Small intestine (tissue), 7 donors: ENCODE measurements at regions not wholly inside any gene's neighbourhood (a gene's known extent, or its start where the extent isn't known, plus 50 kb on each side); places are given as distances from the start of the nearest gene placed in this dataset.

Source experiments
- DNase-seq, 2 donors: peaks; one replicate each; pipeline versions ENCODE4 v3.0.0 to v3.0.0-alpha.2; 2013
- FAIRE-seq: peaks from 2 replicates; lab custom pipeline; 2012; peaks lifted over from hg19 to GRCh38; lab: Jason Lieb, UNC
- H3K27ac ChIP-seq, 3 donors: one replicate each; pipeline ENCODE4 v1.5.1; 2013; ENCODE audit warnings: low read length in 2 of 3, mild to moderate bottlenecking in 2 of 3, control low read depth in 1 of 3, inconsistent platforms in 1 of 3, low read depth in 1 of 3, moderate library complexity in 1 of 3
- H3K27me3 ChIP-seq, 3 donors: one replicate each; pipeline ENCODE4 v1.6.1; 2013; ENCODE audit warnings: low read length in 3 of 3, inconsistent platforms in 1 of 3; ENCODE audit not compliant: control insufficient read depth in 3 of 3, insufficient read depth in 3 of 3
- H3K36me3 ChIP-seq, 3 donors: one replicate each; pipeline ENCODE4 v1.6.1; 2013; ENCODE audit warnings: low read length in 3 of 3, inconsistent platforms in 1 of 3, low read depth in 1 of 3, mild to moderate bottlenecking in 1 of 3, moderate library complexity in 1 of 3; ENCODE audit not compliant: control insufficient read depth in 3 of 3, insufficient read depth in 2 of 3
- H3K4me1 ChIP-seq, 3 donors: one replicate each; pipeline ENCODE4 v1.6.1; 2013; ENCODE audit warnings: low read length in 2 of 3, inconsistent platforms in 1 of 3, low read depth in 1 of 3, mild to moderate bottlenecking in 1 of 3, moderate library complexity in 1 of 3; ENCODE audit not compliant: control insufficient read depth in 3 of 3, insufficient read depth in 2 of 3
- H3K4me3 ChIP-seq, 3 donors: one replicate each; pipeline ENCODE4 v1.5.1; 2013; ENCODE audit warnings: low read length in 3 of 3, control low read depth in 1 of 3, inconsistent platforms in 1 of 3, low read depth in 1 of 3, mild to moderate bottlenecking in 1 of 3, moderate library complexity in 1 of 3
- H3K9me3 ChIP-seq, 2 donors: one replicate each; pipeline ENCODE4 v1.6.1; 2013; ENCODE audit warnings: low read depth in 1 of 2, low read length in 1 of 2; ENCODE audit not compliant: control insufficient read depth in 2 of 2, insufficient read depth in 1 of 2
- WGBS, 3 donors: extraction: QIAGEN DNeasy Blood & Tissue Kit; methylation state at CpG; one replicate each; pipeline ENCODE4 v1.1.7; 2013; 5-methylcytosine and 5-hydroxymethylcytosine counted together
- donor health status: healthy with polysubstance abuse.
- donor health status: control.
- donor health status: control.
- donor health status: Bipolar disorder and iron deficiency.
- donor health status: healthy.

DNA sequence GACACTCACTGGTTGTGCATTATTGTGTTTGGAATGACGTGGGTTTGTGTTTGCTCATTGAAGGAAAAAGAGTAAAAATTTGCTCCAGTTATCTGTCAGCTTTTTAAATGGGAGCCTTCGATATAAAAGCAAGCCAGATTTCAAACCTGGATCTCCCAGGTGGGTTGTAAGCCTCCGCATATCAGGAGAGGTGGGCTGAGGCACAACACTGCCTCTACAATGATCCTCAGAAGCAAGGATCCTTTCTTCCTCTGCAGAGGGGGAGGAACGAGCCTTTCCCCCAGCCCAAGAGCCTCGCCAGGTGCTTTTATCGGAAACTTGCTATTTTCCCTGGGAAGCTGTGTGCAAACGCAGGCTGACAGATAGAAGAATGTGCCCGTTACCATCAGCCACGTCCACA lies 331.0 kb upstream of the MGMT start:
- FAIRE-seq (no peak), DNase-seq (no peak)
- Histone ChIP-seq H3K9me3 (no peaks in the 10 kb centered on the region), H3K4me1 (no peaks in the 10 kb centered on the region), H3K4me3 (no peak overlapping the region), H3K27ac (no peak overlapping the region), H3K27me3 (peaks cover 0 to 5% (median 0%) of the 10 kb centered on the region in 3 donors), H3K36me3 (no peaks in the 10 kb centered on the region)
- 47 to 80% (median 62%) methylated on average over 9 of the region's 9 CpGs for WGBS, 3 donors

DNA sequence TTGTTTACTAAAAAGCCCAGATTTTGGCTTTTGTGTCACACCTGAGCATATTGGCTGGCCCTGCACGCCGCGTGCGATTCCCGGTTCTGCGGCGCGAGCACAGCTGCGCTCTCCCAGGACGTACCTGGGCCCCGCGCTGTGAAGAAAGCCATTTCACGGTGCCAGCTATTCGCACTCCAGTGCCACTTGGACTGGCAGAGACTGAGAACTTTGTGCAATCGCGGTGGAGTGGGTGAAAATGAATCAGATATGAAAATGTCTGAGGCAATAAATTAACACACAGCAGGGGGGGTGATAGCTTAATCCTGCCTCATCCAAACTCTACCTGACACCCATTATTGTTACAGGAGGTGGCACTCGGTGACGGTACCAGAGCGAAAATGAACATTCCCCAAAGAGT lies 330.1 kb upstream of the MGMT start:
- Histone ChIP-seq H3K4me3 (no peak overlapping the region), H3K27me3 (peaks cover 0 to 5% (median 0%) of the 10 kb centered on the region in 3 donors), H3K9me3 (no peaks in the 10 kb centered on the region), H3K36me3 (no peaks in the 10 kb centered on the region), H3K4me1 (no peaks in the 10 kb centered on the region), H3K27ac (no peak overlapping the region)
- DNase-seq (no peak), FAIRE-seq (no peak)
- 86 to 92% (median 91%) methylated on average over 19 of the region's 19 CpGs for WGBS, 3 donors

DNA sequence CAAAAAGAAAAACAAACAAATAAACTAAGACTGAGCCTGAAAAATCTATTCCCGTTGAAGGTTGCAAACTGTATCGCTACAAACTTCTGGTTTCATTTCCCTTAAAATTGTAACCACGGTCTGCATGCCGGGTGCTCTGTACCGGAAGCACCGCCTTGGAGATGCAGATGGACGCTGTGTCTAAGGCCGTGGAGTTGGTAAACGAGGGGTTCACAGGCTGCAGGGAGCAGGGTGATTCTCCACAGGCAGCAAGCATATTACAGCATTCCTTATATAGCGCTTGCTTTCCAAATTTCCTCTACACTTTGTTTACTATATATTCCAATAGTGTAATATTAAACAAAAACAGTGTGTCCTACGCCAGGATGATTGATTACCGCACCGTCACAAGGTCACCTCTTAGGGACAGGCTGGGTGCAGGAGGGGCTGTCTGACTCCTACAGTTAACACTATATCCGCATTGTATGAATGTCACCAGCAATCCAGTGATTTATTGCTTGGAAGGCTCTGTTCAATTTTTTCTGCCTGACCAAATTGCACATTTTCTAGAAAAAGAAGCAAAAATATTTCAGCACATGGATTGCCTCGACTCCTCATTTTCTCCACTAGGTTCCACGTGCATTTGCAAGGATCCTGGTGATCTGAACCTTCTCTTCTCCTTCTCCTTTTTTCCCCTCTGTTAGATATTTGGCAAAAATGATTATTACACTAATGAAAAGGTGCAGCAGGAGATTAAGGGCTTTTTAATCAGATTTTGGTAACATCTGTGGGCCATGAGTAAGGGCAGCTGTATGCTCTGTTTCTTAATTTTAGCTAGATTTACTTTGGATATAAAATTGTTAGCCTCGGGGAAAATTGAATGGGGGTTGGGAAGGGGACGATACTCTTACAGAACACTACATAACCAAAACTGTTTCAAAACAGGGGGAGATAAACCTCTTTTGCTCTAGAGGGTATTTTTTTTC lies 325.8 kb upstream of the MGMT start:
- Histone ChIP-seq H3K27me3 (peaks cover 0 to 5% (median 0%) of the 10 kb centered on the region in 3 donors), H3K4me1 (no peaks in the 10 kb centered on the region), H3K9me3 (no peaks in the 10 kb centered on the region), H3K36me3 (no peaks in the 10 kb centered on the region), H3K4me3 (no peak overlapping the region), H3K27ac (no peak overlapping the region)
- FAIRE-seq: no peak
- DNase-seq: no peak
- WGBS, 3 donors: 48 to 62% (median 60%) methylated on average over 18 of the region's 18 CpGs

DNA sequence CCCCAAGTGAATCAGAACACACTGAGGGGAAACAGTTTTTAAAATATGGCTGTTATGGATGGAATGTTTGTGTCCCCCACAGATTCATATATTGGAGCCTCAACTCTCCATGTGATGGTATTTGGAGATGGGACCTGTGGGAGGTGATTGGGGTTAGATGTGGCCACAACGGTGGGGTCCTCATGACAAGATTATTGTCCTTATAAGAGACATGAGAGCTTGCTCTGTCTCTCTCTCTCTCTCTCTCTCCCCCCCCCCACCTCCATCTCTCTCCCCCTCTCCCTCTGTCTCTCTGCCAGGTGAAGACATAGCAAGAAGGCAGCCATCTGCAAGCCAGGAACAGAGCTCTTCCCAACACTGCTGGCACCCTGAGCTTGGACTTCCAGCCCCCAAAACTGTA lies 315.8 kb upstream of the MGMT start:
- 44 to 74% (median 46%) methylated on average over 1 of the region's 1 CpG for WGBS, 3 donors
- Histone ChIP-seq H3K4me1 (no peaks in the 10 kb centered on the region), H3K9me3 (no peaks in the 10 kb centered on the region), H3K27ac (no peak overlapping the region), H3K36me3 (no peaks in the 10 kb centered on the region), H3K27me3 (no peaks in the 10 kb centered on the region), H3K4me3 (no peak overlapping the region)
- FAIRE-seq: no peak
- no peak for DNase-seq

DNA sequence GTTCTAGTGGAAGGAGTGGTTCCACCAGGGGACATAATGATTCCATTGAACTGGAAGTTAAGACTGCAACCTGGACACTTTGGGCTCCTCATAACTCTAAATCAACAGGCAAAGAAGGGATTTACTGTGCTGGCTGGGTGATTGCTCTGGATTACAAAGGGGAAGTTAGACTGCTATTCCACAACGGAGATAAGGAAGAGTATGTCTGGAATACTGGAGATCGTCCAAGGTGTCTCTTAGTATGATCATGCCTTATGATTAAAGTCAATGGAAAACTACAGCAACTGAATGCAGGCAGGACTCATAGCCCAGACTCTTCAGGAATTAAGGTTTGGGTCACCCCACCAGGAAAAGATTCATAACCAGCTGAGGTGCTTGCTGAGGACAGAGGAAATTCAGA lies 310.6 kb upstream of the MGMT start:
- no peaks in the 10 kb centered on the region for H3K4me1 ChIP-seq
- H3K4me3 ChIP-seq: no peak overlapping the region
- no peaks in the 10 kb centered on the region for H3K27me3 ChIP-seq
- 39 to 72% (median 52%) methylated on average over 2 of the region's 2 CpGs for WGBS, 3 donors
- no peaks in the 10 kb centered on the region for H3K36me3 ChIP-seq
- DNase-seq (no peak), FAIRE-seq (no peak)
- no peak overlapping the region for H3K27ac ChIP-seq
- no peaks in the 10 kb centered on the region for H3K9me3 ChIP-seq

DNA sequence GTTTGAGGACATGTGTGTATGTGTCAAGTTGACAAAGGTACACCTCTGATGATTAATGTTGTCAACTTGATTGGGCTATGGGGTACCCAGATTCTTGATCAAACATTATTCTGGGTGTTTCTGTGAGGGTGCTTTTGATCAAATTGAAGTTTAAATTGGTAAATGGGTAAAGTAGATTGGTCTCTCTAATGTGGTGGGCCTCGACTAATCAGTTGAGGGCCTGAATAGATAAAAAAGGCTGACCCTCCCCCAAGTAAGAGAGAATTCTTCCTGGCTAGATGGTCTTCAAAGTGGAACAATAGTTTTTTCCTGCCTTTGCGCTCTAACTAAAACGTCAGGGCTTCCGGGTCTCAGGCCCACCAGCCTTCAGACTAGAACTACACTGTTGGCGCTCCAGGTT lies 309.9 kb upstream of the MGMT start:
- no peak for FAIRE-seq
- Histone ChIP-seq H3K27me3 (no peaks in the 10 kb centered on the region), H3K27ac (no peak overlapping the region), H3K4me1 (no peaks in the 10 kb centered on the region), H3K36me3 (no peaks in the 10 kb centered on the region), H3K4me3 (no peak overlapping the region), H3K9me3 (no peaks in the 10 kb centered on the region)
- 93 to 96% (median 95%) methylated on average over 5 of the region's 5 CpGs for WGBS, 3 donors
- no peak for DNase-seq

DNA sequence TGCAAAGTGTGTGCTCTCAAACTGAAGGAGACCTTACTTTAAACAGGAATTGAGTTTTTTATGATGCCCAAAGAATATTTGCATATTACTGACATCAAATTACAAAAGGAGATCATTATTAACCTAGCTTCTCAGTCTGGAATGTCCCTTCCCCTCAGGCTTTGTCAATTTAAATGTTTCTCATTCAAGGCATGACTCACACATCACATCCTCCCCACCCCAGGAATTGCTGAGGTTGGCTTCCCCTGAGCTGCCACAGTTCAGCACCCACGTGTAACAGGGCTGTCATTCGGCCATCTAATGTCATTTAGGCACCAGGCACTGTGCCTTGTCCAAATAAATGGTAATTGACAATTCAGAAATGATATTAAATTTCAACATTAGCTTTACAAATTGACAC lies 305.9 kb upstream of the MGMT start:
- no peak overlapping the region for H3K4me3 ChIP-seq
- no peaks in the 10 kb centered on the region for H3K36me3 ChIP-seq
- no peak for FAIRE-seq
- no peak overlapping the region for H3K27ac ChIP-seq
- H3K4me1 ChIP-seq: no peaks in the 10 kb centered on the region
- peaks cover 0 to 2% (median 0%) of the 10 kb centered on the region in 3 donors for H3K27me3 ChIP-seq
- WGBS, 3 donors: 14 to 40% (median 27%) methylated on average over 2 of the region's 2 CpGs
- no peak for DNase-seq
- no peaks in the 10 kb centered on the region for H3K9me3 ChIP-seq

DNA sequence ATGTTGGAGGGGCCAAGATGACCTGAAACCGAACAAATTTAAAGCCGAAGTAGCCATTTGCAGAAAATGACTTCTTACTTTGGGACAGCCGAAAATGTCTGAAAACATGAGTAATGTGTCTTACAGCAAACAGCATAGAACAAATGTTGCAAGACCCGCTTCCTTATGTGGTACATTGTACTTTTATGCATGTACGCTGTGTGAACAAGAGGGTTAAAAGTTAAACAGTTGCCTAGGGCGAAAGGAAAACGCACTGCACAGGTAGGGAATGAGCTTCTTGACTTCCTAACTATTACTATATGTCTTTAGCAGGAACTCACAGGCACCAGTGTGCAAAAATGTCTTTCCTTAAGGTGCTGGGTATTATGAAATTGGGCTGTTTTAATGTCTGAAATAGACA lies 303.5 kb upstream of the MGMT start:
- no peaks in the 10 kb centered on the region for H3K4me1 ChIP-seq
- peaks cover 0 to 2% (median 0%) of the 10 kb centered on the region in 3 donors for H3K27me3 ChIP-seq
- H3K9me3 ChIP-seq: no peaks in the 10 kb centered on the region
- DNase-seq (no peak), FAIRE-seq (no peak)
- WGBS, 3 donors: 82 to 93% (median 84%) methylated on average over 7 of the region's 7 CpGs
- no peak overlapping the region for H3K4me3 ChIP-seq
- no peak overlapping the region for H3K27ac ChIP-seq
- H3K36me3 ChIP-seq: no peaks in the 10 kb centered on the region
